ENCODE measurements at regions not wholly inside any gene's neighbourhood (a gene's known extent, or its start where the extent isn't known, plus 50 kb on each side); places are given as distances from the start of the nearest gene placed in this dataset.

DNA sequence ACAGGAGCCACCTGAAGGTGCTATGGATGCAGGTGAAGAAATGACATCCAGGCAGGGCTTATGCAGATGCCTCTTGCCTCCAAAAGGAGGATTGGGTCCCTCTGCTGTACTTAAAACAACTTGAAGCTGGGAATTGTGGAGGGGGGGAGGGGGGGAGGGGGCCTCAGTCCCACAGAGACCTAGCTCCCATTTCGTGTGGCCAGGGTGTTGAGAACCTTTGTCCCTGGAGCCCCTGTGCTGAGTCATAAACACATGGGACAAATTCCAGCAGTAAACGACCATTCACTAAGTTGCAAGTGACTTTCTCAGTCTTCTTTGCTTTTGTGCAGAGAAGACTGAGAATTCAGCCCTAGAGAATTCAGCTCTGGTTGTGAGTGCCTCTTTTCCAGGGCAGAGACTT lies 96.5 kb upstream of the PODXL start:
- Histone ChIP-seq H3K4me2 (no peak overlapping the region), H3K4me1 (ENCODE audit: low read depth, poor library complexity, severe bottlenecking) (no peaks in the 10 kb centered on the region), H3K36me3 (ENCODE audit: insufficient read depth) (no peaks in the 10 kb centered on the region), H3K27me3 (ENCODE audit: insufficient read depth, low read depth) (no peaks in the 10 kb centered on the region), H2AFZ (ENCODE audit: low read depth) (no peak overlapping the region), H3K79me2 (ENCODE audit: insufficient read depth, low read depth) (no peaks in the 10 kb centered on the region), H4K20me1 (ENCODE audit: insufficient read depth) (no peaks in the 10 kb centered on the region), H3K27ac (no peak overlapping the region), H3K4me3 (IDR thresholded peaks at IDR 0.05; ENCODE audit: insufficient read depth, low read depth, low read length) (no peak overlapping the region), H3K9ac (no peak overlapping the region)
- TF ChIP-seq CTCF (conservative IDR thresholded peaks at IDR 0.05; ENCODE audit: low read depth, low read length) = no peak

DNA sequence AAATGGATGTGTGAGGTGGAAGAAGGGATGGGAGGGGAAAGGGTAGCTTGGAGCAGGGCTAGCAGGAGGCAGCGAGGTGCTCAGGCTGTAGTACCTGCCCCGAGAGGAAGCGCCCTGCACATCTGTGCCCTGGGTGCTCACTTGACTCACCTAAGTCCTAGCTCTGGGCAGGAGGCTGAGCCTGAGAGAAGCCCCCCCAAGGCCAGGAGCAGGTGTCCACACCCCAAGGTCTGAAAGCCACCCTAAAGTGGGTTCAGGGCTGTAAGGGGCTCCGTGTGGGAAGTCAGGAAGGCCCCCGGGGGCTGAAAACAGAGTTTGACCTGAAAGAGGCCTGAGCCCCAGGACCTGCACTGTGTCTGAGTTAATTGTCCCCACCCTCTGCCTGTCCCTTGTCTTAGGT lies 95.8 kb upstream of the PODXL start:
- no peak overlapping the region for H3K9ac ChIP-seq
- no peaks in the 10 kb centered on the region for H3K27me3 ChIP-seq (ENCODE audit: insufficient read depth, low read depth)
- no peaks in the 10 kb centered on the region for H3K4me1 ChIP-seq (ENCODE audit: low read depth, poor library complexity, severe bottlenecking)
- TF ChIP-seq CTCF (conservative IDR thresholded peaks at IDR 0.05; ENCODE audit: low read depth, low read length) = no peak
- H3K36me3 ChIP-seq (ENCODE audit: insufficient read depth) = no peaks in the 10 kb centered on the region
- H2AFZ ChIP-seq (ENCODE audit: low read depth) = no peak overlapping the region
- H3K4me2 ChIP-seq = no peak overlapping the region
- no peak overlapping the region for H3K4me3 ChIP-seq (IDR thresholded peaks at IDR 0.05; ENCODE audit: insufficient read depth, low read depth, low read length)
- no peaks in the 10 kb centered on the region for H4K20me1 ChIP-seq (ENCODE audit: insufficient read depth)
- no peaks in the 10 kb centered on the region for H3K79me2 ChIP-seq (ENCODE audit: insufficient read depth, low read depth)
- H3K27ac ChIP-seq = no peak overlapping the region

DNA sequence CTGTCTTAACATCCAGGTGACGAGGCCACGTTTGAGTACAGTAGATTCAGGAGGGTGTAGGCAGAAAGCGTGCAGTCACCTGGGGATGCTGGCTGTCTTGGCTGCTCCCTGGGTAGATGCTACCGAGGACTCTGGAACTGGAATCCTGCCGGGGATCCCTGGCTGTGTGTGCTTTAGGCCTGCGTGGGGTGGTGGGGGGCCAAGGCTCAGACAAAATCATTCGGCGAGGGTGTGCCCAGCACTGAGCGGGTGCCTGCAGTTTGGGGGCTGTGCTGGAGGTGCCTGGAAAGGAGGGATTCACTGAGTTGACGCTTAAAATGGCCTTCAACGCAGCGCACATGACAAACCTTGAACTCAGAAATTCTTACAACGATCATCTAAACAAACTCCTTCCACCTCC lies 93.5 kb upstream of the PODXL start:
- no peak overlapping the region for H3K4me3 ChIP-seq (IDR thresholded peaks at IDR 0.05; ENCODE audit: insufficient read depth, low read depth, low read length)
- no peak for TF ChIP-seq CTCF (conservative IDR thresholded peaks at IDR 0.05; ENCODE audit: low read depth, low read length)
- no peaks in the 10 kb centered on the region for H3K27me3 ChIP-seq (ENCODE audit: insufficient read depth, low read depth)
- H4K20me1 ChIP-seq (ENCODE audit: insufficient read depth) = no peaks in the 10 kb centered on the region
- H3K4me1 ChIP-seq (ENCODE audit: low read depth, poor library complexity, severe bottlenecking) = no peaks in the 10 kb centered on the region
- no peak overlapping the region for H2AFZ ChIP-seq (ENCODE audit: low read depth)
- no peak overlapping the region for H3K4me2 ChIP-seq
- H3K36me3 ChIP-seq (ENCODE audit: insufficient read depth) = no peaks in the 10 kb centered on the region
- no peak overlapping the region for H3K9ac ChIP-seq
- H3K79me2 ChIP-seq (ENCODE audit: insufficient read depth, low read depth) = no peaks in the 10 kb centered on the region
- no peak overlapping the region for H3K27ac ChIP-seq

- H3K79me2 ChIP-seq (ENCODE audit: insufficient read depth, low read depth) = no peaks in the 10 kb centered on the region
- no peak overlapping the region for H2AFZ ChIP-seq (ENCODE audit: low read depth)
- H3K4me3 ChIP-seq (IDR thresholded peaks at IDR 0.05; ENCODE audit: insufficient read depth, low read depth, low read length) = no peak overlapping the region
- no peak overlapping the region for H3K4me2 ChIP-seq
- no peaks in the 10 kb centered on the region for H4K20me1 ChIP-seq (ENCODE audit: insufficient read depth)
- H3K36me3 ChIP-seq (ENCODE audit: insufficient read depth) = no peaks in the 10 kb centered on the region
- no peak overlapping the region for H3K9ac ChIP-seq
- H3K4me1 ChIP-seq (ENCODE audit: low read depth, poor library complexity, severe bottlenecking) = no peaks in the 10 kb centered on the region
- H3K27me3 ChIP-seq (ENCODE audit: insufficient read depth, low read depth) = no peaks in the 10 kb centered on the region
- H3K27ac ChIP-seq = no peak overlapping the region
- TF ChIP-seq CTCF (conservative IDR thresholded peaks at IDR 0.05; ENCODE audit: low read depth, low read length) = no peak
Measured at GRCh38 chr7:131649003-131649541, 92.6 kb upstream of the PODXL start.
